ENCODE measurements at regions not wholly inside any gene's neighbourhood (a gene's known extent, or its start where the extent isn't known, plus 50 kb on each side); places are given as distances from the start of the nearest gene placed in this dataset.

DNA sequence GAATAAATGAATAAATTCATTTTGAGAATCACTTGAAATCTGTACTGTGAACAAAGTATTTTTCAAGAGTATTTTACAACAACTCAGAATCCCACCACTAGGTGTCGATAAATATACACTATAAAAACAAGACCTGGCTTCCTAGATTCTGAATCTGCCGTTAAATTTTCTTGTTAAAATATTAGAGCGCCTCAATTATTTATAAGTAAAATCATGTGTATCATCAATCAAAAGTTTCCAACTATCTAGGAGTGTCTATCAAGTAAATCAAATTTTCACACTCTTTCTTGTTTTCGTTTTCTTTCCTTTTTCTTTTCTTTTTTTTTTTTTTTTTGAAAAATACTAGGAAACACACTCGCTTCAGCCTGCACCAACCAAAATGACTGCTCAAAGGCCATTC lies 179.2 kb upstream of the DCN start:
- intact Hi-C loops (cut with micrococcal nuclease; ENCODE audit: unreplicated experiment) = no loop called here
- no TSS peak for BruUV-seq (replicated peaks)
- POLR2A ChIA-PET = no interaction called here
- H3K27ac ChIP-seq (ENCODE audit: low read depth, low read length, poor library complexity, severe bottlenecking) = no peak overlapping the region
- H3K4me1 ChIP-seq (ENCODE audit: insufficient read depth, low read length, poor library complexity, severe bottlenecking) = no peaks in the 10 kb centered on the region
- DNase-seq (ENCODE audit: low spot score) = peak; percentile 46
- no peaks in the 10 kb centered on the region for H3K36me3 ChIP-seq (ENCODE audit: insufficient read depth, low read length)
- H3K9me3 ChIP-seq (ENCODE audit: low read length) = no peaks in the 10 kb centered on the region
- no peak overlapping the region for H2AFZ ChIP-seq (ENCODE audit: low read length)
- TF ChIP-seq EZH2phosphoT487 (IDR thresholded peaks at IDR 0.05; ENCODE audit: borderline replicate concordance, low read depth, low read length) = no peak
- TF ChIP-seq, protein P1, sequence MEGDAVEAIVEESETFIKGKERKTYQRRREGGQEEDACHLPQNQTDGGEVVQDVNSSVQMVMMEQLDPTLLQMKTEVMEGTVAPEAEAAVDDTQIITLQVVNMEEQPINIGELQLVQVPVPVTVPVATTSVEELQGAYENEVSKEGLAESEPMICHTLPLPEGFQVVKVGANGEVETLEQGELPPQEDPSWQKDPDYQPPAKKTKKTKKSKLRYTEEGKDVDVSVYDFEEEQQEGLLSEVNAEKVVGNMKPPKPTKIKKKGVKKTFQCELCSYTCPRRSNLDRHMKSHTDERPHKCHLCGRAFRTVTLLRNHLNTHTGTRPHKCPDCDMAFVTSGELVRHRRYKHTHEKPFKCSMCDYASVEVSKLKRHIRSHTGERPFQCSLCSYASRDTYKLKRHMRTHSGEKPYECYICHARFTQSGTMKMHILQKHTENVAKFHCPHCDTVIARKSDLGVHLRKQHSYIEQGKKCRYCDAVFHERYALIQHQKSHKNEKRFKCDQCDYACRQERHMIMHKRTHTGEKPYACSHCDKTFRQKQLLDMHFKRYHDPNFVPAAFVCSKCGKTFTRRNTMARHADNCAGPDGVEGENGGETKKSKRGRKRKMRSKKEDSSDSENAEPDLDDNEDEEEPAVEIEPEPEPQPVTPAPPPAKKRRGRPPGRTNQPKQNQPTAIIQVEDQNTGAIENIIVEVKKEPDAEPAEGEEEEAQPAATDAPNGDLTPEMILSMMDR (conservative IDR thresholded peaks at IDR 0.05; ENCODE audit: low read length) = peak; percentile 81
- CTCF ChIA-PET (ENCODE audit: unreplicated experiment) = no interaction called here
- H3K79me2 ChIP-seq (ENCODE audit: insufficient read depth, low read depth, low read length) = no peaks in the 10 kb centered on the region
- no peak overlapping the region for H3K4me3 ChIP-seq (ENCODE audit: low read depth, low read length, poor library complexity, severe bottlenecking)
- no peaks in the 10 kb centered on the region for H4K20me1 ChIP-seq (ENCODE audit: insufficient read depth, low read length)
- no peak overlapping the region for H3K4me2 ChIP-seq (ENCODE audit: low read length)
- no peaks in the 10 kb centered on the region for H3K9me2 ChIP-seq (ENCODE audit: insufficient read depth, low read length)

DNA sequence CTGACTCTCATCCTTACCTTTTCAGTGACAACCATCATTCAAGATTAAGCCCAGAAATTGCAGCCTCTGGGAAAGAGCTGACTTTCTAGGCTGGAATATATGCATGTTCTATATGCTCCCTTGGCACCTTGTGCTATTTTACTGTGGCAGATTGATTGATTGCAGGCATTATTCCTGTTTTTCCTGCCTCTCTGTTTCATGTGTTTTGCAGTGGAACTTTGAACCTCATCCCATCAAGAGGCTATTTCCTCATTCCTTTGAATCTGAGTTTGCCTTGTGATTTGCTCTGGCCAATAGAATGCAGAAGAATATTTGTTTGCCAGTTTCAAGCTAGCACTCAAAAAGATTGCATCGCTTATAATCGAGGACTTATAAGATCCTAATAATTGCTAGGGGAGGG lies 174.8 kb upstream of the DCN start:
- intact Hi-C loops (cut with micrococcal nuclease; ENCODE audit: unreplicated experiment) = no loop called here
- no TSS peak for BruUV-seq (replicated peaks)

DNA sequence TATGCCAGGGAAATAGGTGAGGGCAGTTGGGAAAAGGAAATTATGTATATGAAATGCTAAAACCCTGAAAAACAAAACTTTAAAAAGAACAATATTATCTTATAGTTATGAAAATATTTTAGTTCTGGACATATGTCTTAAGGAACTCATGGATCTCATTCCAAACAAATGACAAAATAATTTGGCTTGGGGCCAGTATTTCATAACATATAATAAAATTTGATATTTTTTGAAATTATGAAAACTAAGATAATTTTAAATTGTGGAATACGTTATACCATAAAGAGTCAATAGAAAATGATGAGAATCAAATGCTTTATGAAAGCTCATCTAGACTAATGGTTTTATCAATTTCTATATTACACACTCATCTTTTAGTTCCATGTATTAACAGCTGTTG lies 173.8 kb upstream of the DCN start:
- BruUV-seq (replicated peaks) = no TSS peak
- DNase-seq (ENCODE audit: low spot score) = no peak
- no peaks in the 10 kb centered on the region for H3K9me3 ChIP-seq (ENCODE audit: low read length)
- CTCF ChIA-PET (ENCODE audit: unreplicated experiment) = no interaction called here
- H3K27ac ChIP-seq (ENCODE audit: low read depth, low read length, poor library complexity, severe bottlenecking) = no peak overlapping the region
- TF ChIP-seq, protein P1 (conservative IDR thresholded peaks at IDR 0.05; ENCODE audit: low read length) = no peak
- no peaks in the 10 kb centered on the region for H3K79me2 ChIP-seq (ENCODE audit: insufficient read depth, low read depth, low read length)
- no peaks in the 10 kb centered on the region for H4K20me1 ChIP-seq (ENCODE audit: insufficient read depth, low read length)
- H3K4me2 ChIP-seq (ENCODE audit: low read length) = no peak overlapping the region
- POLR2A ChIA-PET = no interaction called here
- intact Hi-C loops (cut with micrococcal nuclease; ENCODE audit: unreplicated experiment) = no loop called here
- H2AFZ ChIP-seq (ENCODE audit: low read length) = no peak overlapping the region
- H3K36me3 ChIP-seq (ENCODE audit: insufficient read depth, low read length) = no peaks in the 10 kb centered on the region
- no peaks in the 10 kb centered on the region for H3K4me1 ChIP-seq (ENCODE audit: insufficient read depth, low read length, poor library complexity, severe bottlenecking)
- no peak overlapping the region for H3K4me3 ChIP-seq (ENCODE audit: low read depth, low read length, poor library complexity, severe bottlenecking)
- no peaks in the 10 kb centered on the region for H3K9me2 ChIP-seq (ENCODE audit: insufficient read depth, low read length)

More for the DNA sequence above, 174.8 kb upstream of the DCN start:
- Histone ChIP-seq H3K9me2 (ENCODE audit: insufficient read depth, low read length) (no peaks in the 10 kb centered on the region), H3K4me1 (ENCODE audit: insufficient read depth, low read length, poor library complexity, severe bottlenecking) (no peaks in the 10 kb centered on the region), H4K20me1 (ENCODE audit: insufficient read depth, low read length) (no peaks in the 10 kb centered on the region), H3K9me3 (ENCODE audit: low read length) (no peaks in the 10 kb centered on the region), H3K36me3 (ENCODE audit: insufficient read depth, low read length) (no peaks in the 10 kb centered on the region), H3K4me2 (ENCODE audit: low read length) (no peak overlapping the region), H3K4me3 (ENCODE audit: low read depth, low read length, poor library complexity, severe bottlenecking) (no peak overlapping the region), H3K27ac (ENCODE audit: low read depth, low read length, poor library complexity, severe bottlenecking) (no peak overlapping the region), H3K79me2 (ENCODE audit: insufficient read depth, low read depth, low read length) (no peaks in the 10 kb centered on the region), H2AFZ (ENCODE audit: low read length) (no peak overlapping the region)
- TF ChIP-seq, protein P1 (conservative IDR thresholded peaks at IDR 0.05; ENCODE audit: low read length) = no peak
- no peak for TF ChIP-seq EZH2phosphoT487 (IDR thresholded peaks at IDR 0.05; ENCODE audit: borderline replicate concordance, low read depth, low read length)
- POLR2A ChIA-PET = no interaction called here
- CTCF ChIA-PET (ENCODE audit: unreplicated experiment) = no interaction called here
- no peak for DNase-seq (ENCODE audit: low spot score)
